Endothelial cell (in vitro differentiated cells): ENCODE measurements at regions not wholly inside any gene's neighbourhood (a gene's known extent, or its start where the extent isn't known, plus 50 kb on each side); places are given as distances from the start of the nearest gene placed in this dataset.

Experiments
- DNase-seq: peaks from one replicate; pipeline ENCODE4 v3.0.0; 2021; ENCODE audit warnings: low spot score
- H3K27ac Mint-ChIP-seq: one replicate; pipeline ENCODE4 v1.8.0; 2021; ENCODE audit warnings: mixed read lengths, inconsistent platforms; ENCODE audit not compliant: unreplicated experiment
- H3K27me3 Mint-ChIP-seq: one replicate; pipeline ENCODE4 v1.8.0; 2021; ENCODE audit warnings: mild to moderate bottlenecking, moderate library complexity, mixed read lengths, inconsistent platforms; ENCODE audit not compliant: unreplicated experiment
- H3K36me3 Mint-ChIP-seq: one replicate; pipeline ENCODE4 v1.8.0; 2021; ENCODE audit warnings: mild to moderate bottlenecking, low read depth, mixed read lengths, inconsistent platforms; ENCODE audit not compliant: unreplicated experiment
- H3K4me1 Mint-ChIP-seq: one replicate; pipeline ENCODE4 v1.8.0; 2021; ENCODE audit warnings: mild to moderate bottlenecking, mixed read lengths, inconsistent platforms; ENCODE audit not compliant: unreplicated experiment
- H3K4me3 Mint-ChIP-seq: one replicate; pipeline ENCODE4 v1.8.0; 2021; ENCODE audit warnings: mild to moderate bottlenecking, mixed read lengths, inconsistent platforms; ENCODE audit not compliant: unreplicated experiment
- H3K9me3 Mint-ChIP-seq: one replicate; pipeline ENCODE4 v1.8.0; 2021; ENCODE audit warnings: mixed read lengths, inconsistent platforms; ENCODE audit not compliant: unreplicated experiment
- CTCF ChIP-seq: fragments of 200-600 bp; sonication (generic); IDR thresholded peaks from one replicate; pipeline ENCODE4 v1.5.0; 2021; ENCODE audit warnings: antibody characterized with exemption; ENCODE audit not compliant: unreplicated experiment

GRCh38 chr4:136810626-136811025 lies 721.7 kb downstream of the PCDH18 start:
- Mint-ChIP-seq H3K27ac (no peak overlapping the region), H3K27me3 (no peaks in the 10 kb centered on the region), H3K4me3 (no peak overlapping the region), H3K4me1 (no peaks in the 10 kb centered on the region), H3K36me3 (peaks cover 4% of the 10 kb centered on the region), H3K9me3 (no peaks in the 10 kb centered on the region)
- no peak for TF ChIP-seq CTCF
- DNase-seq, result no peak

- Mint-ChIP-seq H3K4me3 (no peak overlapping the region), H3K27ac (no peak overlapping the region), H3K27me3 (no peaks in the 10 kb centered on the region), H3K36me3 (no peaks in the 10 kb centered on the region), H3K4me1 (peaks cover 5% of the 10 kb centered on the region), H3K9me3 (no peaks in the 10 kb centered on the region)
- DNase-seq, result no peak
- TF ChIP-seq CTCF, result no peak
Measured at GRCh38 chr4:136806844-136807243, 725.5 kb downstream of the PCDH18 start.

- no peaks in the 10 kb centered on the region for H3K36me3 Mint-ChIP-seq
- H3K4me3 Mint-ChIP-seq, result no peak overlapping the region
- no peak overlapping the region for H3K27ac Mint-ChIP-seq
- H3K9me3 Mint-ChIP-seq, result no peaks in the 10 kb centered on the region
- H3K4me1 Mint-ChIP-seq, result peaks cover 5% of the 10 kb centered on the region
- no peak for TF ChIP-seq CTCF
- DNase-seq, result no peak
- no peaks in the 10 kb centered on the region for H3K27me3 Mint-ChIP-seq
Measured at GRCh38 chr4:136805617-136806016, 726.7 kb downstream of the PCDH18 start.

GRCh38 chr4:136803433-136803832 lies 728.9 kb downstream of the PCDH18 start:
- Mint-ChIP-seq H3K36me3 (no peaks in the 10 kb centered on the region), H3K27me3 (no peaks in the 10 kb centered on the region), H3K27ac (no peak overlapping the region), H3K4me1 (peaks cover 5% of the 10 kb centered on the region), H3K9me3 (no peaks in the 10 kb centered on the region), H3K4me3 (no peak overlapping the region)
- no peak for TF ChIP-seq CTCF
- no peak for DNase-seq

GRCh38 chr4:136800248-136800647 lies 732.0 kb downstream of the PCDH18 start:
- Mint-ChIP-seq H3K4me3 (no peak overlapping the region), H3K27ac (no peak overlapping the region), H3K4me1 (peaks cover 5% of the 10 kb centered on the region), H3K36me3 (no peaks in the 10 kb centered on the region), H3K9me3 (no peaks in the 10 kb centered on the region), H3K27me3 (no peaks in the 10 kb centered on the region)
- DNase-seq, result no peak
- no peak for TF ChIP-seq CTCF
